ENCODE measurements at regions not wholly inside any gene's neighbourhood (a gene's known extent, or its start where the extent isn't known, plus 50 kb on each side); places are given as distances from the start of the nearest gene placed in this dataset.

GRCh38 chr19:32017176-32017953, 328.0 kb upstream of the ZNF507 start:
- no peak overlapping the region for H3K27ac ChIP-seq
- TF ChIP-seq, protein P1, sequence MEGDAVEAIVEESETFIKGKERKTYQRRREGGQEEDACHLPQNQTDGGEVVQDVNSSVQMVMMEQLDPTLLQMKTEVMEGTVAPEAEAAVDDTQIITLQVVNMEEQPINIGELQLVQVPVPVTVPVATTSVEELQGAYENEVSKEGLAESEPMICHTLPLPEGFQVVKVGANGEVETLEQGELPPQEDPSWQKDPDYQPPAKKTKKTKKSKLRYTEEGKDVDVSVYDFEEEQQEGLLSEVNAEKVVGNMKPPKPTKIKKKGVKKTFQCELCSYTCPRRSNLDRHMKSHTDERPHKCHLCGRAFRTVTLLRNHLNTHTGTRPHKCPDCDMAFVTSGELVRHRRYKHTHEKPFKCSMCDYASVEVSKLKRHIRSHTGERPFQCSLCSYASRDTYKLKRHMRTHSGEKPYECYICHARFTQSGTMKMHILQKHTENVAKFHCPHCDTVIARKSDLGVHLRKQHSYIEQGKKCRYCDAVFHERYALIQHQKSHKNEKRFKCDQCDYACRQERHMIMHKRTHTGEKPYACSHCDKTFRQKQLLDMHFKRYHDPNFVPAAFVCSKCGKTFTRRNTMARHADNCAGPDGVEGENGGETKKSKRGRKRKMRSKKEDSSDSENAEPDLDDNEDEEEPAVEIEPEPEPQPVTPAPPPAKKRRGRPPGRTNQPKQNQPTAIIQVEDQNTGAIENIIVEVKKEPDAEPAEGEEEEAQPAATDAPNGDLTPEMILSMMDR (conservative IDR thresholded peaks at IDR 0.05) = no peak

DNA sequence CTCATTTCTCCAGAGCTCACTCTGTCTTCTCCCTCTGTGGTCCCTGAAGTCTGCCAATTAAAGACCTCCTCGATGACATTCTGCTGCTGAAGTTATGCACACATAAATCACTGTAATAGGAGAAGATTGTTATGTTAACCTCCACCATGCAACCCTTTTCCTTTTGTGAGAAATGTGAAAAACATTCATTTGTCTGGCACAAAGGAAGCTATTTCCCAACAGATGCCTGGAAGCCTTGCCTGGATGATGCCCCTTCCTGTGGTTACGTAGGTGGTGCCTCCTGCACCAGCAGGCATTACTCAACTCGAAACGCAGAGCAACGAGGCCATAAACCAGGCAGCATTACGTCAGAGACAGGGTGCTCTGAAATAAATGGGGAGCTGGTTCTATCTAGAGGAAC, 327.4 kb upstream of the ZNF507 start:
- TF ChIP-seq, protein P1 (conservative IDR thresholded peaks at IDR 0.05) = no peak
- H3K27ac ChIP-seq = no peak overlapping the region

DNA sequence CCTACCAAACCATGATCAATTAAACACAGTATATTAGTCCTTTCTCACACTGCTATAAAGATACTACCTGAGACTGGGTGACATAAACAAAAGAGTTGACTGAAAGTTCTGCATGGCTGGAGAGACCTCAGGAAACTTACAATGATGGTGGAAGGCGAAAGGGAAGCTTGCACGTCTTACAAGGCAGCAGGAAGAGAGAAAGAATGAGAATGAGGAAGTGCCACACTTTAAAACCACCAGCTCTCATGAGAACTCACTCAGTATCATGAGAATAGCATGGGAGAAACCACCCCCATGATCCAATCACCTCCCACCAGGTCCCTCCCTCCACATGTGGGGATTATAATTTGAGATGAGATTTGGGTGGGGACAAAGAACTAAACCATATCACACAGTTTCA, 324.9 kb upstream of the ZNF507 start:
- TF ChIP-seq, protein P1 (conservative IDR thresholded peaks at IDR 0.05) = no peak
- no peak overlapping the region for H3K27ac ChIP-seq

- TF ChIP-seq, protein P1 (conservative IDR thresholded peaks at IDR 0.05) = no peak
- no peak overlapping the region for H3K27ac ChIP-seq
Measured at GRCh38 chr19:32022044-32022640, 323.3 kb upstream of the ZNF507 start.

- H3K27ac ChIP-seq = no peak overlapping the region
Measured at GRCh38 chr19:32022731-32023563, 322.5 kb upstream of the ZNF507 start.

DNA sequence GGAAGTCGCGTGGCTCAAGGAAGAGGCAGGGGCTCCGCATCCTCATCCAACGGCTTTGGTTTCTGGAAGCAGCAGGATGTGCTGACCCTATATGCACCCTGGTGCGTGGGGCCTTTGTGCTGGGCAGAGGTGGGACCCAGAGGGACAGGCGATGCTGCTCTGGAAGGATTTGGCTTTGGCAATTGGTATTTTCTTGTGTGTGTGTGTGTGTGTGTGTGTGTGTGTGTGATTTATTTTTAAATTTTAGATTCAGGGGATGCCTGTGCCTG, 321.9 kb upstream of the ZNF507 start:
- H3K27ac ChIP-seq = no peak overlapping the region
- TF ChIP-seq, protein P1 (conservative IDR thresholded peaks at IDR 0.05) = no peak

More at GRCh38 chr19:32022731-32023563, 322.5 kb upstream of the ZNF507 start:
- TF ChIP-seq, protein P1 (conservative IDR thresholded peaks at IDR 0.05) = no peak

DNA sequence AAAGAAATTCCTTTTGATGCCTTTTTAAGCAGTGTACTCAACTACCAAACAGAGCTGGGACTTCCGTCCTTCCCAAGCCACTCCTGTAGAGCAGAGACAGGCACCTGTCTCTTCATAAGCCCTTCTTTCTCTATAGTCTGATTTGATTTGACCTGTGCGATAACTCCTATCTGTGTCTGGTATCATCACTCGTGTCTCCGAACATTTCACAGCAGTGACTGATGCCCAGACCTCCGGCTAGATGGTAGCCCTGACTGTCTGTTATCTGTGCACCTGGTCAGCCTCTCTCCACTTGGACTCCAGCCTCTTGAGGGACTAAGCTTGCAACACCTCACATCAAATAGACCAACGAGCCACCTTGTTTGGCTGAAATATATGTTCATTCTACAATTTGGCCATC, 316.2 kb upstream of the ZNF507 start:
- H3K27ac ChIP-seq = no peak overlapping the region
- TF ChIP-seq, protein P1 (conservative IDR thresholded peaks at IDR 0.05) = no peak
